ENCODE measurements at regions not wholly inside any gene's neighbourhood (a gene's known extent, or its start where the extent isn't known, plus 50 kb on each side); places are given as distances from the start of the nearest gene placed in this dataset.

DNA sequence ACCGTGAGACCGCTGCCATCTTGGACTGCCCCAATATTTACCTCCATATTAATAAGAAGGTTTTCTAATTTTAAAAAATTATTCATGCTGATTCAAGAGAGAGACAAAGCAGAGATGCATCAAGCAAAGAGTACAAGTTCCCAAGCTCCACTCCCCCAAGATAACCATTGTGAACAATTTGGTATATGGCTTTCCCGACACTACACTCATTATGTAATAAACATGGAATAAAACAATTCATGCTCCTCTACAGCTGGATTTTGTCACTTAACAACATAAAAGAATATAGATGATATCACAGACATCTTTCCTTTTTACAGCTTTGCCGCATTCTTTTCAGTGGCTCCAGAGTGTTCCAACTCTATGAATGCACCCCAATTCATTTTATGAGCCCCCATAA lies 307.6 kb downstream of the FGFR2 start:
- no peak for TF ChIP-seq CTCF (IDR thresholded peaks at IDR 0.05; ENCODE audit: low read depth, low read length)
- TF ChIP-seq POLR2A (IDR thresholded peaks at IDR 0.05; ENCODE audit: extremely low read depth, insufficient read length) = no peak
- TF ChIP-seq MYC (IDR thresholded peaks at IDR 0.05; ENCODE audit: low read depth, low read length) = no peak
- TF ChIP-seq MAX (IDR thresholded peaks at IDR 0.05; ENCODE audit: low read depth, low read length) = no peak
